ENCODE measurements at regions not wholly inside any gene's neighbourhood (a gene's known extent, or its start where the extent isn't known, plus 50 kb on each side); places are given as distances from the start of the nearest gene placed in this dataset.

GRCh38 chr6:82086944-82087343, 160.6 kb downstream of the IBTK start:
- TF ChIP-seq CTCF (IDR thresholded peaks at IDR 0.05) (no peak), POLR2A (IDR thresholded peaks at IDR 0.05) (no peak)

Measured in esophagus squamous epithelium (tissue), 4 donors.